ENCODE measurements at regions not wholly inside any gene's neighbourhood (a gene's known extent, or its start where the extent isn't known, plus 50 kb on each side); places are given as distances from the start of the nearest gene placed in this dataset.

GRCh38 chr4:137206781-137207180 is 325.5 kb downstream of the PCDH18 start:
- peak in 1 of 3 donors; percentile 39 for DNase-seq

- DNase-seq = peak in 1 of 3 donors; percentile 24
These were observed 328.7 kb downstream of the PCDH18 start for GRCh38 chr4:137203601-137204000.

- DNase-seq = no peak
These were observed 332.0 kb downstream of the PCDH18 start for GRCh38 chr4:137200322-137200721.

- DNase-seq = no peak
These were observed 333.5 kb downstream of the PCDH18 start for GRCh38 chr4:137198791-137199190.

GRCh38 chr4:137194670-137195069 is 337.6 kb downstream of the PCDH18 start:
- DNase-seq = no peak

- DNase-seq = no peak
These were observed 338.7 kb downstream of the PCDH18 start for GRCh38 chr4:137193564-137193963.

- no peak for DNase-seq
These were observed 350.9 kb downstream of the PCDH18 start for GRCh38 chr4:137181293-137181899.

- no peak for DNase-seq
These were observed 351.9 kb downstream of the PCDH18 start for GRCh38 chr4:137180349-137180748.

GRCh38 chr4:137156807-137157206 is 375.5 kb downstream of the PCDH18 start:
- DNase-seq = no peak

- peak in 1 of 3 donors; percentile 84 for DNase-seq
These were observed 376.2 kb downstream of the PCDH18 start for GRCh38 chr4:137156054-137156453.

GRCh38 chr4:137131201-137131600 is 401.1 kb downstream of the PCDH18 start:
- DNase-seq = no peak

GRCh38 chr4:137129845-137130244 is 402.4 kb downstream of the PCDH18 start:
- no peak for DNase-seq

- DNase-seq = peak in 2 of 3 donors; percentile 9
These were observed 402.9 kb downstream of the PCDH18 start for GRCh38 chr4:137129441-137129840.

- DNase-seq = peak in 2 of 3 donors; percentile 6 to 57
These were observed 407.3 kb downstream of the PCDH18 start for GRCh38 chr4:137125011-137125410.

GRCh38 chr4:137124278-137124932 is 407.9 kb downstream of the PCDH18 start:
- DNase-seq = peak; percentile 49 to 68 (median 65)

- DNase-seq = no peak
These were observed 409.4 kb downstream of the PCDH18 start for GRCh38 chr4:137122876-137123275.

- DNase-seq = no peak
These were observed 416.1 kb downstream of the PCDH18 start for GRCh38 chr4:137116144-137116543.

GRCh38 chr4:137106733-137107132 is 425.6 kb downstream of the PCDH18 start:
- no peak for DNase-seq

GRCh38 chr4:137106287-137106686 is 426.0 kb downstream of the PCDH18 start:
- no peak for DNase-seq

GRCh38 chr4:137090951-137091350 is 441.3 kb downstream of the PCDH18 start:
- no peak for DNase-seq

GRCh38 chr4:137083571-137084135 is 448.6 kb downstream of the PCDH18 start:
- peak in 1 of 3 donors; percentile 7 for DNase-seq

GRCh38 chr4:137082061-137082460 is 450.2 kb downstream of the PCDH18 start:
- DNase-seq = no peak

GRCh38 chr4:137076908-137077307 is 455.4 kb downstream of the PCDH18 start:
- no peak for DNase-seq

Measured in muscle of back (tissue), 3 donors.